ENCODE measurements at regions not wholly inside any gene's neighbourhood (a gene's known extent, or its start where the extent isn't known, plus 50 kb on each side); places are given as distances from the start of the nearest gene placed in this dataset.

DNA sequence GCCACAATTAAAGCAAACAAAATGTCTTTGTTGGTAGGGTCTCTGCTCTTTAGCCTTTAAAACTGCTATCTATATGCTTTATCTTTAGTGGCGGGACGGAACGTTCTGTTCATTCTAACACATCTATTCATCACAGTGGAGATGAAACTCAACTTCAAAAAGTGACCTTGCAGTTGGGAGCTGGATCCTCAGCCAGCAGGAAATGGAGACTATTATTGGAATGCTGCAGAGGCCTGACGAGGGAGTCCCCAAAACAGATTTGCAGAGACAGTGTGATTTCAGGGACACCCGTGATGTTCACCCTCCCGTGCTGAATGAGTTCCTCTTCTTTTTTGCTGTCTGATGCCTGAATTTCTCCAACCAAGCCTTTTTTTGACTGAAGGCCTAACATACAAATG is 306.0 kb upstream of the SHH start:
- intact Hi-C loops (cut with micrococcal nuclease), result no loop called here
- FAIRE-seq, result no peak
- no TSS peak for BruUV-seq (replicated peaks)

DNA sequence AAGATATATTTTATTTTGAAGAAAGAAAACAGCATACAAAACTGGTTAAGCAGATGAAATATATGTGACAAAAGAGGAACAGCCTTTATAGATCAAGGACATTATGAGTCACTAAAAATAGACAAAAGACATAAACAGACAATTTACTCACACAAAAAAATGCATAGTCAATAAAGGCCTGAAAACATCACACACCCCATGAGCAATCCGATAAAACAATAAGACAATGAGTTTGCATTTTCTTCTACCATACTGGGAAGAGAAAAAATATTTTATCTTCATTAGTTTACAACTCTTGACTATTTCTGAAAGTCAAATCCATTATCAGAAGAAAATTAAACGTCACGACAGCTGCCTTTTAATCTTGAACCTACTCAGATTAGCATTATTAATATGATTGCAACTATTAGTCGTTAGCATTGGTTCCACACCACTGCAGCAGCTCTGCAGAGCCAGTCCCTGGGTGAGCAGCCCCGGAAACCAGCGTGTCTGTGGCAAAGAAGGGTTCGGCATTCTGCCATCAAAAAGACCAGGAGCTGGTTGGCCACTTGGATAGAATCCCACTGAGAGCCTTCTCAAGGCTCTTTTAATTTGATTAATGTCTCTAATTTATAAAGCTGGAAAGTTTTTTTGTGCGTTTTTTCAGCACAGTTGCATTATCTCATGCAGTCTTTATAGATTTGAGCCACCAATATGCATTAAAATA is 305.4 kb upstream of the SHH start:
- dilution Hi-C loops (cut with MboI; ENCODE audit: extremely low pct_ligation_motif_present, low sequenced_read_pairs), result no loop called here
- no TSS peak for BruUV-seq (replicated peaks)
- no peak for TF ChIP-seq POLR2A (IDR thresholded peaks at IDR 0.05; ENCODE audit: low read depth, low read length)
- no peak for TF ChIP-seq JUN (IDR thresholded peaks at IDR 0.05; ENCODE audit: borderline replicate concordance, insufficient read depth, insufficient read length, low read depth)
- TF ChIP-seq, protein P1, sequence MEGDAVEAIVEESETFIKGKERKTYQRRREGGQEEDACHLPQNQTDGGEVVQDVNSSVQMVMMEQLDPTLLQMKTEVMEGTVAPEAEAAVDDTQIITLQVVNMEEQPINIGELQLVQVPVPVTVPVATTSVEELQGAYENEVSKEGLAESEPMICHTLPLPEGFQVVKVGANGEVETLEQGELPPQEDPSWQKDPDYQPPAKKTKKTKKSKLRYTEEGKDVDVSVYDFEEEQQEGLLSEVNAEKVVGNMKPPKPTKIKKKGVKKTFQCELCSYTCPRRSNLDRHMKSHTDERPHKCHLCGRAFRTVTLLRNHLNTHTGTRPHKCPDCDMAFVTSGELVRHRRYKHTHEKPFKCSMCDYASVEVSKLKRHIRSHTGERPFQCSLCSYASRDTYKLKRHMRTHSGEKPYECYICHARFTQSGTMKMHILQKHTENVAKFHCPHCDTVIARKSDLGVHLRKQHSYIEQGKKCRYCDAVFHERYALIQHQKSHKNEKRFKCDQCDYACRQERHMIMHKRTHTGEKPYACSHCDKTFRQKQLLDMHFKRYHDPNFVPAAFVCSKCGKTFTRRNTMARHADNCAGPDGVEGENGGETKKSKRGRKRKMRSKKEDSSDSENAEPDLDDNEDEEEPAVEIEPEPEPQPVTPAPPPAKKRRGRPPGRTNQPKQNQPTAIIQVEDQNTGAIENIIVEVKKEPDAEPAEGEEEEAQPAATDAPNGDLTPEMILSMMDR (IDR thresholded peaks at IDR 0.05; ENCODE audit: extremely low read depth in 1 of 2, insufficient read depth in 1 of 2, low read depth in 1 of 2, low read length in 2 of 2), result no peak
- TF ChIP-seq MAX (IDR thresholded peaks at IDR 0.05; ENCODE audit: insufficient read depth, insufficient read length), result no peak
- TF ChIP-seq POLR2AphosphoS5 (IDR thresholded peaks at IDR 0.05; ENCODE audit: insufficient read depth, low read depth, low read length), result no peak
- TF ChIP-seq MYC (IDR thresholded peaks at IDR 0.05; ENCODE audit: low read depth, low read length), result no peak
- TF ChIP-seq GATA2 (IDR thresholded peaks at IDR 0.05; ENCODE audit: insufficient read depth, insufficient read length, low read depth, low read length), result no peak
- TF ChIP-seq EZH2 (IDR thresholded peaks at IDR 0.05; ENCODE audit: borderline replicate concordance, low read depth, low read length, severe bottlenecking), result no peak
- TF ChIP-seq FOS (IDR thresholded peaks at IDR 0.05; ENCODE audit: borderline replicate concordance, insufficient read depth, low read length), result no peak
- ChIA-PET CTCF (no interaction called here), POLR2A (no interaction called here)
- no peaks in the 10 kb centered on the region for H3K9me1 ChIP-seq (replicated peaks; ENCODE audit: control insufficient read depth, extremely low read depth, insufficient read depth, low read length)
- no peak overlapping the region for H3K4me2 ChIP-seq (ENCODE audit: insufficient read depth, low read length)
- intact Hi-C loops (cut with micrococcal nuclease), result no loop called here
- DNase-seq (ENCODE audit: low read depth, low spot score) (no peak), FAIRE-seq (no peak)
- no peak overlapping the region for H2AFZ ChIP-seq (ENCODE audit: low read depth, low read length)
- H3K9ac ChIP-seq (replicated peaks; ENCODE audit: extremely low read depth, insufficient read depth, low read length), result no peak overlapping the region
- no peaks in the 10 kb centered on the region for H3K79me2 ChIP-seq (ENCODE audit: control insufficient read depth, insufficient read depth, low read length)
- no peaks in the 10 kb centered on the region for H3K4me1 ChIP-seq (ENCODE audit: control insufficient read depth, extremely low read depth, insufficient read depth, low read length)
- H3K36me3 ChIP-seq (ENCODE audit: control insufficient read depth in 2 of 2, extremely low read depth in 1 of 2, insufficient read depth in 2 of 2, low read length in 2 of 2), result no peaks in the 10 kb centered on the region
- H3K9me3 ChIP-seq (replicated peaks; ENCODE audit: control insufficient read depth, insufficient read depth, low read length), result peaks cover 4% of the 10 kb centered on the region
- H3K27ac ChIP-seq (ENCODE audit: insufficient read depth, low read depth, low read length), result no peak overlapping the region
- no peaks in the 10 kb centered on the region for H4K20me1 ChIP-seq (replicated peaks; ENCODE audit: control insufficient read depth, extremely low read depth, insufficient read depth, low read length)
- H3K27me3 ChIP-seq (ENCODE audit: control insufficient read depth in 2 of 2, insufficient read depth in 2 of 2, low read length in 2 of 2), result no peaks in the 10 kb centered on the region
- no peak overlapping the region for H3K4me3 ChIP-seq (replicated peaks in 1 of 3; ENCODE audit: insufficient read depth in 1 of 3, low read depth in 1 of 3, low read length in 3 of 3)

More for the DNA sequence above, 306.0 kb upstream of the SHH start:
- Histone ChIP-seq H3K9ac (replicated peaks; ENCODE audit: extremely low read depth, insufficient read depth, low read length) (no peak overlapping the region), H3K4me2 (ENCODE audit: insufficient read depth, low read length) (no peak overlapping the region), H3K4me3 (replicated peaks in 1 of 3; ENCODE audit: insufficient read depth in 1 of 3, low read depth in 1 of 3, low read length in 3 of 3) (no peak overlapping the region), H3K79me2 (ENCODE audit: control insufficient read depth, insufficient read depth, low read length) (no peaks in the 10 kb centered on the region), H3K27me3 (ENCODE audit: control insufficient read depth in 2 of 2, insufficient read depth in 2 of 2, low read length in 2 of 2) (no peaks in the 10 kb centered on the region), H3K9me1 (replicated peaks; ENCODE audit: control insufficient read depth, extremely low read depth, insufficient read depth, low read length) (no peaks in the 10 kb centered on the region), H4K20me1 (replicated peaks; ENCODE audit: control insufficient read depth, extremely low read depth, insufficient read depth, low read length) (no peaks in the 10 kb centered on the region), H3K27ac (ENCODE audit: insufficient read depth, low read depth, low read length) (no peak overlapping the region), H3K4me1 (ENCODE audit: control insufficient read depth, extremely low read depth, insufficient read depth, low read length) (no peaks in the 10 kb centered on the region), H3K9me3 (replicated peaks; ENCODE audit: control insufficient read depth, insufficient read depth, low read length) (peaks cover 4% of the 10 kb centered on the region), H3K36me3 (ENCODE audit: control insufficient read depth in 2 of 2, extremely low read depth in 1 of 2, insufficient read depth in 2 of 2, low read length in 2 of 2) (no peaks in the 10 kb centered on the region), H2AFZ (ENCODE audit: low read depth, low read length) (no peak overlapping the region)
- dilution Hi-C loops (cut with MboI; ENCODE audit: extremely low pct_ligation_motif_present, low sequenced_read_pairs), result no loop called here
- DNase-seq (ENCODE audit: low read depth, low spot score), result no peak
- TF ChIP-seq JUN (IDR thresholded peaks at IDR 0.05; ENCODE audit: borderline replicate concordance, insufficient read depth, insufficient read length, low read depth) (no peak), POLR2A (IDR thresholded peaks at IDR 0.05; ENCODE audit: low read depth, low read length) (no peak), MAX (IDR thresholded peaks at IDR 0.05; ENCODE audit: insufficient read depth, insufficient read length) (no peak), FOS (IDR thresholded peaks at IDR 0.05; ENCODE audit: borderline replicate concordance, insufficient read depth, low read length) (no peak)
- ChIA-PET POLR2A (no interaction called here), CTCF (no interaction called here)
